B cell (primary cell): ENCODE measurements at regions not wholly inside any gene's neighbourhood (a gene's known extent, or its start where the extent isn't known, plus 50 kb on each side); places are given as distances from the start of the nearest gene placed in this dataset.

Experiments used
- ATAC-seq: fragments of 200-7000 bp; cut with Tn5 transposase; one replicate; pipeline ENCODE4 v1.10.0; 2021; ENCODE audit warnings: low read depth, mild to moderate bottlenecking, moderate number of reproducible peaks, moderate library complexity
- CTCF ChIA-PET: fragments of 350-600 bp; sonication (Branson Sonifier 250); formaldehyde crosslinking; loops from one replicate; lab custom pipeline; 2021; ENCODE audit warnings: antibody characterized with exemption, inconsistent platforms; lab: Charles Lee
- POLR2A ChIA-PET: fragments of 350-600 bp; sonication (Branson Sonifier 250); formaldehyde crosslinking; loops from one replicate; lab custom pipeline; 2021; ENCODE audit warnings: antibody characterized with exemption; lab: Charles Lee
- DNase-seq: peaks from one replicate; pipeline ENCODE4 v3.0.0; 2013
- H2AFZ ChIP-seq: 2 replicates; pipeline ENCODE4 v1.6.1; 2012; ENCODE audit warnings: mild to moderate bottlenecking, low read depth, low read length; ENCODE audit not compliant: insufficient read depth, poor library complexity, severe bottlenecking
- H3K27ac ChIP-seq, 2 donors: 1 replicate in 1 of 2; 2 replicates in 1 of 2; pipeline ENCODE4 v1.5.1; 2012 to 2013; ENCODE audit warnings: low read length in 2 of 2, mild to moderate bottlenecking in 2 of 2, moderate library complexity in 1 of 2
- H3K27me3 ChIP-seq, 4 experiments: fragments of 200-600 bp in 1 of 4; sonication (generic) in 1 of 4; replicated peaks in 1 of 4; 1 replicate in 2 of 4; 2 replicates in 2 of 4; pipeline versions ENCODE4 v1.6.1 to v1.7.0; 2013 to 2016; ENCODE audit warnings: low read length in 3 of 4, mild to moderate bottlenecking in 2 of 4, mixed read lengths in 1 of 4, moderate library complexity in 1 of 4; ENCODE audit not compliant: insufficient read depth in 4 of 4, control insufficient read depth in 3 of 4; ENCODE audit errors: control extremely low read depth in 1 of 4
- H3K36me3 ChIP-seq, 2 experiments: replicated peaks in 1 of 2; 1 replicate in 1 of 2; 2 replicates in 1 of 2; pipeline versions ENCODE4 v1.6.1 to v1.7.1; 2013; ENCODE audit warnings: low read length in 1 of 2; ENCODE audit not compliant: insufficient read depth in 2 of 2, control insufficient read depth in 1 of 2; ENCODE audit errors: control extremely low read depth in 1 of 2, extremely low read depth in 1 of 2
- H3K4me1 ChIP-seq, 2 donors: fragments of 200-600 bp in 1 of 2; sonication (generic) in 1 of 2; 1 replicate in 1 of 2; 2 replicates in 1 of 2; pipeline versions ENCODE4 v1.5.1 to v1.6.1; 2013 to 2017; ENCODE audit warnings: low read length in 2 of 2; ENCODE audit not compliant: control insufficient read depth in 2 of 2, insufficient read depth in 2 of 2
- H3K4me2 ChIP-seq: replicated peaks from 2 replicates; pipeline ENCODE3; 2012; ENCODE audit warnings: mild to moderate bottlenecking, low read depth, low read length; ENCODE audit not compliant: poor library complexity, severe bottlenecking
- H3K4me3 ChIP-seq, 5 experiments: fragments of 200-600 bp in 1 of 5; sonication (generic) in 1 of 5; 1 replicate in 3 of 5; 2 replicates in 2 of 5; pipeline versions ENCODE4 v1.5.1 to v1.7.0; 2011 to 2016; ENCODE audit warnings: low read length in 4 of 5, mild to moderate bottlenecking in 4 of 5, low read depth in 2 of 5, control low read depth in 1 of 5, moderate library complexity in 1 of 5; ENCODE audit not compliant: insufficient read depth in 1 of 5; ENCODE audit errors: control extremely low read depth in 1 of 5, extremely low read depth in 1 of 5
- H3K79me2 ChIP-seq: fragments of 200-600 bp; sonication (generic); one replicate; pipeline ENCODE4 v1.6.0; 2016; ENCODE audit warnings: low read length; ENCODE audit not compliant: control insufficient read depth, insufficient read depth
- H3K9ac ChIP-seq: fragments of 200-600 bp; sonication (generic); 2 replicates; pipeline ENCODE4 v1.6.1; 2017; ENCODE audit warnings: mild to moderate bottlenecking, low read length, moderate library complexity
- H3K9me3 ChIP-seq, 3 donors: one replicate each; pipeline versions ENCODE4 v1.6.1 to v1.7.1; 2013; ENCODE audit warnings: low read length in 2 of 3; ENCODE audit not compliant: control insufficient read depth in 2 of 3, insufficient read depth in 1 of 3; ENCODE audit errors: control extremely low read depth in 1 of 3
- H4K20me1 ChIP-seq: 2 replicates; pipeline ENCODE4 v1.6.0; 2012; ENCODE audit warnings: mild to moderate bottlenecking, low read length; ENCODE audit not compliant: insufficient read depth, control insufficient read depth, poor library complexity, severe bottlenecking
- H3K27ac Mint-ChIP-seq: one replicate; pipeline ENCODE4 v1.8.0; 2021; ENCODE audit warnings: mixed read lengths
- H3K27me3 Mint-ChIP-seq: one replicate; pipeline ENCODE4 v1.8.0; 2021; ENCODE audit warnings: mixed read lengths
- H3K4me1 Mint-ChIP-seq: one replicate; pipeline ENCODE4 v1.8.0; 2021; ENCODE audit warnings: mixed read lengths
- H3K4me3 Mint-ChIP-seq: one replicate; pipeline ENCODE4 v1.8.0; 2021; ENCODE audit warnings: mixed read lengths
- H3K9me3 Mint-ChIP-seq: one replicate; pipeline ENCODE4 v1.8.0; 2022; ENCODE audit warnings: mixed read lengths; ENCODE audit not compliant: insufficient read depth
- EZH2 ChIP-seq: IDR thresholded peaks from 2 replicates; pipeline ENCODE4 v1.6.1; 2012; ENCODE audit warnings: borderline replicate concordance, low read depth, mild to moderate bottlenecking, moderate library complexity, low read length; ENCODE audit not compliant: insufficient read depth, poor library complexity, severe bottlenecking
- WGBS: methylation state at CpG from one replicate; pipeline ENCODE4 v1.1.5; 2013; ENCODE audit warnings: missing lambda C conversion rate; ENCODE audit not compliant: insufficient coverage; 5-methylcytosine and 5-hydroxymethylcytosine counted together
- intact Hi-C: fragments of 100-400 bp; cut with micrococcal nuclease; formaldehyde crosslinking; loops from one replicate; pipeline ENCODE4 v1.10.0; 2022
- TF ChIP-seq, protein P1 (sequence below): fragments of 200-600 bp; IDR thresholded peaks from one replicate; pipeline ENCODE4 v1.8.0; 2022; ENCODE audit warnings: antibody characterized with exemption, mild to moderate bottlenecking

DNA sequence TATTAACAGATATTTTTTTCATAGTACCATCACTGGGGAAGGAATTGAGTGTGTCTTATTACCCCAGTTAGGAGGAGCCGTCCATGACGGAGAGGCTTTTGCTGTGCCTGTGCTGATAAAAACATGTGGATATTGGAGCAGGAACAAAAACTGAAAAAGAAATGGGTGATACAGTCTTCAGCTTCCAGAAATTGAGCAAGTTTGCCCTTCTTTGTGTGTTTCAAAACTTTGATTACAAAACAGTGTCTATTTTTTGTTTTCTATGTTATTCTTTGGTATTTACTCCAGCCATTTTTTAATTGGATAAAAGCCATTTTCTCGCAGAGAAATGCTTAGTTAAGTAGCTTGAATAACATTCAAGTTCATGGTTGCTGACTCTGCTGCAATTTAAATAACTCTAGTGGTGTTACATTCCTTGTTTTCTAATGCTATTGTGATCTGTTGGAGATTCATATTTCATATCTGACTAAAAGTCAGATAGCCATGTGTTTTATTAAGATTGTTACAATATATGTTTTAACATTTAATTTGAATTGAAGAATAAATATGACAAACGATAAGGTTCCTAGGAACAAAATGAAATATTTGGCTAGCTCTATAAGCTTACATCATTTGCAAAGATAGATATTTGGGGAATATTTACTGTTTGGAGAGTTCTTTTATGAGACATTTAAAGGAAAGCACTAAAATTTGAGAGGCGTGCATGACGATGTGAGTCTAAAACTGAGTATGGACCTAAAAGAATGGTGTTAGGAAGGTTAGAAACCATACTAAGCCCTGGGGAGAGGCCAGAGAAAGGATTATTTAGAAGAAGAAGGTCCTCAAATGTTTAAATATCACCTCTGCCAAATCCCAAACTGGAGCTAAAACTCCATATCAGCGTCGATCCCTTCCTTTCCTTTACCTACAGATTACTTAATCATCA is 747.3 kb upstream of the CELF2 start:
- H3K9me3 ChIP-seq = no peaks in the 10 kb centered on the region
- H3K79me2 ChIP-seq = no peaks in the 10 kb centered on the region
- H2AFZ ChIP-seq = no peak overlapping the region
- no peaks in the 10 kb centered on the region for H3K36me3 ChIP-seq
- no peak overlapping the region for H3K27ac Mint-ChIP-seq
- no peaks in the 10 kb centered on the region for H3K4me1 ChIP-seq
- H3K4me1 Mint-ChIP-seq = no peaks in the 10 kb centered on the region
- H3K27me3 Mint-ChIP-seq = no peaks in the 10 kb centered on the region
- no peak overlapping the region for H3K27ac ChIP-seq
- H3K9ac ChIP-seq = no peak overlapping the region
- TF ChIP-seq EZH2 = no peak
- TF ChIP-seq, protein P1, sequence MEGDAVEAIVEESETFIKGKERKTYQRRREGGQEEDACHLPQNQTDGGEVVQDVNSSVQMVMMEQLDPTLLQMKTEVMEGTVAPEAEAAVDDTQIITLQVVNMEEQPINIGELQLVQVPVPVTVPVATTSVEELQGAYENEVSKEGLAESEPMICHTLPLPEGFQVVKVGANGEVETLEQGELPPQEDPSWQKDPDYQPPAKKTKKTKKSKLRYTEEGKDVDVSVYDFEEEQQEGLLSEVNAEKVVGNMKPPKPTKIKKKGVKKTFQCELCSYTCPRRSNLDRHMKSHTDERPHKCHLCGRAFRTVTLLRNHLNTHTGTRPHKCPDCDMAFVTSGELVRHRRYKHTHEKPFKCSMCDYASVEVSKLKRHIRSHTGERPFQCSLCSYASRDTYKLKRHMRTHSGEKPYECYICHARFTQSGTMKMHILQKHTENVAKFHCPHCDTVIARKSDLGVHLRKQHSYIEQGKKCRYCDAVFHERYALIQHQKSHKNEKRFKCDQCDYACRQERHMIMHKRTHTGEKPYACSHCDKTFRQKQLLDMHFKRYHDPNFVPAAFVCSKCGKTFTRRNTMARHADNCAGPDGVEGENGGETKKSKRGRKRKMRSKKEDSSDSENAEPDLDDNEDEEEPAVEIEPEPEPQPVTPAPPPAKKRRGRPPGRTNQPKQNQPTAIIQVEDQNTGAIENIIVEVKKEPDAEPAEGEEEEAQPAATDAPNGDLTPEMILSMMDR = no peak
- 100% methylated on average over 3 of the region's 8 CpGs for WGBS
- no peaks in the 10 kb centered on the region for H3K9me3 Mint-ChIP-seq
- POLR2A ChIA-PET = no interaction called here
- intact Hi-C loops = no loop called here
- no peak overlapping the region for H3K4me3 Mint-ChIP-seq
- DNase-seq = no peak
- no peak overlapping the region for H3K4me2 ChIP-seq
- no peak for ATAC-seq
- H3K4me3 ChIP-seq = no peak overlapping the region
- no peaks in the 10 kb centered on the region for H4K20me1 ChIP-seq
- CTCF ChIA-PET = no interaction called here
- no peaks in the 10 kb centered on the region for H3K27me3 ChIP-seq

DNA sequence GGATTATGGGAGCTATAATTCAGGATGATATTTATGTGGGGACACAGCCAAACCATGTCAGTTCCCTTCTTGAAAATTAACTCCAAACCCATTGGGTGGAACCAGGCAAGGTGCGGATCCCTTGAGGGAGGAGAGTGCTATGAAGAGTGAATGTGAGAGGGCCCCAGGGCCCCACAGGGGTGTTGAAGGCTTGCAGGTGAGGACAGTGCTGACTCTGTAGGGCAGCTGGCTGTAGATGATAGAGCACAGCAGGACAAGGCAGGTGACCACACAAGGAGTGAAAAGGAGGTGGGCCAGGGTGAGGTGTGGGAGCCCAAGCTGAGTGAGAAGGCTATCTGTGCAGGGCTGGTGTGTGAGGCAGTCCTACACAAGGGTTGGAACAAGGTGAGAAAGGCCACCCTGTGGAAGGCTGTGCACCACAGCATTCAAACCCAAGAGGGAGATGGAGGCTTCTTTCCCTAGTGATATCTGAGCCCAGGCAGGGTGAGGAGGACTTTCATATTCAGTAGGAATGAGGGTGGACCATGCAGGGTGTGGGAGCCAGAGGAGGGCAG is 746.0 kb upstream of the CELF2 start:
- no peak overlapping the region for H3K4me3 Mint-ChIP-seq
- H2AFZ ChIP-seq = no peak overlapping the region
- no peak for DNase-seq
- intact Hi-C loops = no loop called here
- no peak overlapping the region for H3K27ac ChIP-seq
- H3K36me3 ChIP-seq = no peaks in the 10 kb centered on the region
- no peaks in the 10 kb centered on the region for H3K9me3 ChIP-seq
- no peak overlapping the region for H3K27ac Mint-ChIP-seq
- no peaks in the 10 kb centered on the region for H3K79me2 ChIP-seq
- no peaks in the 10 kb centered on the region for H3K27me3 Mint-ChIP-seq
- H3K4me1 Mint-ChIP-seq = no peaks in the 10 kb centered on the region
- ChIA-PET CTCF (no interaction called here), POLR2A (no interaction called here)
- H3K27me3 ChIP-seq = no peaks in the 10 kb centered on the region
- H3K9me3 Mint-ChIP-seq = no peaks in the 10 kb centered on the region
- WGBS = no CpG with 5 or more reads among the region's 1 CpG
- no peaks in the 10 kb centered on the region for H3K4me1 ChIP-seq
- H3K4me2 ChIP-seq = no peak overlapping the region
- TF ChIP-seq, protein P1 = no peak
- no peak for TF ChIP-seq EZH2
- no peak for ATAC-seq
- H4K20me1 ChIP-seq = no peaks in the 10 kb centered on the region
- H3K9ac ChIP-seq = no peak overlapping the region
- no peak overlapping the region for H3K4me3 ChIP-seq
